Right lobe of liver (tissue), 6 donors: ENCODE measurements at regions not wholly inside any gene's neighbourhood (a gene's known extent, or its start where the extent isn't known, plus 50 kb on each side); places are given as distances from the start of the nearest gene placed in this dataset.

Experiments used
- ATAC-seq, 4 donors: fragments of 200-7000 bp; cut with Tn5 transposase; one replicate each; pipeline ENCODE4 v1.9.1; 2020; ENCODE audit warnings: mild to moderate bottlenecking in 4 of 4, moderate library complexity in 4 of 4
- DNase-seq, 3 donors: peaks; one replicate each; pipeline ENCODE4 v3.0.0-alpha.2; 2020
- H3K27ac ChIP-seq, 3 donors: fragments of 200-600 bp; one replicate each; pipeline ENCODE4 v1.8.0; 2022
- H3K27me3 ChIP-seq, 2 donors: fragments of 200-600 bp; one replicate each; pipeline ENCODE4 v1.8.0; 2022
- H3K36me3 ChIP-seq, 4 donors: fragments of 200-600 bp; sonication (generic) in 1 of 4; one replicate each; pipeline versions ENCODE4 v1.5.1 to v1.8.0; 2017 to 2022; ENCODE audit warnings: control low read depth in 1 of 4
- H3K4me1 ChIP-seq, 4 donors: fragments of 200-600 bp; sonication (generic) in 1 of 4; one replicate each; pipeline versions ENCODE4 v1.5.1 to v1.8.0; 2017 to 2022; ENCODE audit warnings: control low read depth in 1 of 4
- H3K4me3 ChIP-seq, 3 donors: fragments of 200-600 bp; one replicate each; pipeline ENCODE4 v1.8.0; 2022
- H3K9me3 ChIP-seq, 4 donors: fragments of 200-600 bp; sonication (generic) in 1 of 4; one replicate each; pipeline versions ENCODE4 v1.5.1 to v1.8.0; 2017 to 2022; ENCODE audit warnings: control low read depth in 1 of 4
- POLR2A ChIP-seq: fragments of 450-650 bp; IDR thresholded peaks from one replicate; pipeline ENCODE4 v1.6.1; 2017; ENCODE audit warnings: antibody characterized with exemption, mild to moderate bottlenecking
- WGBS: methylation state at CpG from one replicate; pipeline ENCODE4 v1.1.6; 2018; ENCODE audit warnings: low coverage, low lambda C conversion rate; ENCODE audit not compliant: insufficient coverage; ENCODE audit errors: missing lambda C conversion rate; 5-methylcytosine and 5-hydroxymethylcytosine counted together
- intact Hi-C, 2 donors: fragments of 100-400 bp; cut with DNase I; formaldehyde crosslinking; loops; one replicate each; pipeline versions ENCODE4 v1.11.2 to v1.14.1; 2022
- TF ChIP-seq, protein P1 (sequence below), 4 donors: fragments of 200-600 bp in 3 of 4; fragments of 450-650 bp in 1 of 4; IDR thresholded peaks; one replicate each; pipeline versions ENCODE4 v1.5.1 to v1.8.0; 2016 to 2022; ENCODE audit warnings: antibody characterized with exemption in 4 of 4, mild to moderate bottlenecking in 2 of 4
- donor health status: DM: no; HTN: yes; CAD: no.
- donor health status: DM: no; HTN: no; CAD: no.
- donor health status: DM: no; HTN: no; CAD: no.
- donor health status: DM: no; HTN: yes; CAD: no.
- donor health status: DM: no; HTN: yes; CAD: no.

DNA sequence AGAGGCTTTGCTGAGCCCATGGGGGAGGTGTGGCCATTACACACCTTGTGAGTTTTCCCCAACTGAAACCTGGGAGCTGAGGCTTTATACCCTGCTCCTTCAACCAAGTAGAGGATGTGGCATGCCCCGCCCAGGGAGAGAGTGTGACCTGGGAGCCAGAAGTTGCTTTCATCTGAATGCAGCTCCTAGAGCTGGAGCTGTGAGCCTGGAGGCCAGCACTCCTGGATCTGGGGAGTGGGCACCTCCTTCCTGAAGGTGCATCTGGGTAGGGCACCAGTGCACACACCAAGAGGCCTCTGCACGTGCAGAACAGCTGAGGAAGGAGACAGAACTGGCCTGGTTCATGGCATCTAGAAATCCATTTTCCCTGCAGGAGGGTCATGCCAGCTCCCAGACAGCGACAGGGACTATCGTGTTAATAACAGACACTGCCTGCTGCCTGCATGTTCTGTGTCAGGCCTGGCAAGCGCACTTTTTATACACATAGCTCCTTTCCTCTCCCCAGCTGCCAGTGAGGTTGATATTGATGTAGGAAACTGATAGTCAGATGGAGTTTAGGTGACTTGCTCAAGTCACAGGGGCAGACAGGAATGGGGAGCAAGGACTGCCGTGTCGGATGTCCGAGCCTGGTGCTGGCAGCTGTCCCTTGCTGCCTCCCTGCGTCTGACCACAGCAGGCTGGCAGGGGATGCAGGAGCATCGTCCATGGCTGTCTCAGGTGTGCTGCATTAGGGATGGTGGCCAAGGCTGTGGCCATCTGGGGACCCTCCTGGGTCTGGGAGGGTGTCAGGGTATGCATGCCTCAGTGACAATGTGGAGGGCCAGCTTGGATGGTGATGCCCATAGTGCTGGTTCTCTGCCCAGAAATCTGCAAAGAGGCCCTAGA, 189.9 kb upstream of the CXCL12 start:
- Histone ChIP-seq H3K4me1 (no peaks in the 10 kb centered on the region), H3K36me3 (no peaks in the 10 kb centered on the region), H3K4me3 (no peak overlapping the region), H3K27ac (no peak overlapping the region), H3K9me3 (no peaks in the 10 kb centered on the region), H3K27me3 (no peaks in the 10 kb centered on the region)
- ATAC-seq (peak in 1 of 4 donors; percentile 29), DNase-seq (no peak)
- 60% methylated on average over 2 of the region's 10 CpGs for WGBS
- TF ChIP-seq, protein P1, sequence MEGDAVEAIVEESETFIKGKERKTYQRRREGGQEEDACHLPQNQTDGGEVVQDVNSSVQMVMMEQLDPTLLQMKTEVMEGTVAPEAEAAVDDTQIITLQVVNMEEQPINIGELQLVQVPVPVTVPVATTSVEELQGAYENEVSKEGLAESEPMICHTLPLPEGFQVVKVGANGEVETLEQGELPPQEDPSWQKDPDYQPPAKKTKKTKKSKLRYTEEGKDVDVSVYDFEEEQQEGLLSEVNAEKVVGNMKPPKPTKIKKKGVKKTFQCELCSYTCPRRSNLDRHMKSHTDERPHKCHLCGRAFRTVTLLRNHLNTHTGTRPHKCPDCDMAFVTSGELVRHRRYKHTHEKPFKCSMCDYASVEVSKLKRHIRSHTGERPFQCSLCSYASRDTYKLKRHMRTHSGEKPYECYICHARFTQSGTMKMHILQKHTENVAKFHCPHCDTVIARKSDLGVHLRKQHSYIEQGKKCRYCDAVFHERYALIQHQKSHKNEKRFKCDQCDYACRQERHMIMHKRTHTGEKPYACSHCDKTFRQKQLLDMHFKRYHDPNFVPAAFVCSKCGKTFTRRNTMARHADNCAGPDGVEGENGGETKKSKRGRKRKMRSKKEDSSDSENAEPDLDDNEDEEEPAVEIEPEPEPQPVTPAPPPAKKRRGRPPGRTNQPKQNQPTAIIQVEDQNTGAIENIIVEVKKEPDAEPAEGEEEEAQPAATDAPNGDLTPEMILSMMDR (IDR thresholded peaks at IDR 0.05) = no peak
- intact Hi-C loops = no loop called here

- no peak for DNase-seq
- TF ChIP-seq, protein P1 (IDR thresholded peaks at IDR 0.05) = no peak
- no peak for TF ChIP-seq POLR2A
- no peak for ATAC-seq
- 85% methylated on average over 4 of the region's 18 CpGs for WGBS
- intact Hi-C loops = no loop called here
- H3K27ac ChIP-seq = no peak overlapping the region
- H3K27me3 ChIP-seq = no peaks in the 10 kb centered on the region
- no peaks in the 10 kb centered on the region for H3K4me1 ChIP-seq
- no peak overlapping the region for H3K4me3 ChIP-seq
- no peaks in the 10 kb centered on the region for H3K9me3 ChIP-seq
- no peaks in the 10 kb centered on the region for H3K36me3 ChIP-seq
These were observed 190.9 kb upstream of the CXCL12 start for GRCh38 chr10:44575601-44576380.

DNA sequence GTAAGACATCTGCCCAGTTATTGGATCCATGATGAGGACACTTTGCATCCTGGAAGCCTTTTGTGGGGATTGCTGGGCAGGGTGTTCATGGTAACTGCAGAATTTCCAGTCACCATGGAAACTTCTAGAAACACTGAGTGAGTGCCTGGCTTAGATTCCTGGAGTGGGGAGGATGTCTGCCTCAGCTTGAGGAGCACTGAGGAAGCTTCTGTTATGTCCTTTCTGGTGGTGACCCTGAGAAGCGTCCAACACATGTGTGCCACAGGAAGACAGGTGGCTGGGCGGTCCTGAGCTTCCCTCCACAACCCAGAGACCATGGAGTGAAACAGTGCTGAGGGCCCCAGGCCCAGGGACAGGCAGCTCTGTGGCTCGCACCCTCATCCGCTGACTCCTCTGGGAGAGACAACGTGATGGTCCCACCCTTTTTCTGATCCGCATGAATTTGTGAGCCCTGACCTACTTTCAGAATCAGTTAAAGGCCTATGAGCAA, 191.8 kb upstream of the CXCL12 start:
- H3K9me3 ChIP-seq = no peaks in the 10 kb centered on the region
- TF ChIP-seq, protein P1 (IDR thresholded peaks at IDR 0.05) = no peak
- TF ChIP-seq POLR2A = no peak
- no peaks in the 10 kb centered on the region for H3K36me3 ChIP-seq
- ATAC-seq = peak in 1 of 4 donors; percentile 17
- no peak overlapping the region for H3K27ac ChIP-seq
- H3K4me3 ChIP-seq = no peak overlapping the region
- intact Hi-C loops = no loop called here
- H3K27me3 ChIP-seq = no peaks in the 10 kb centered on the region
- no peak for DNase-seq
- H3K4me1 ChIP-seq = no peaks in the 10 kb centered on the region
- 60% methylated on average over 1 of the region's 6 CpGs for WGBS

DNA sequence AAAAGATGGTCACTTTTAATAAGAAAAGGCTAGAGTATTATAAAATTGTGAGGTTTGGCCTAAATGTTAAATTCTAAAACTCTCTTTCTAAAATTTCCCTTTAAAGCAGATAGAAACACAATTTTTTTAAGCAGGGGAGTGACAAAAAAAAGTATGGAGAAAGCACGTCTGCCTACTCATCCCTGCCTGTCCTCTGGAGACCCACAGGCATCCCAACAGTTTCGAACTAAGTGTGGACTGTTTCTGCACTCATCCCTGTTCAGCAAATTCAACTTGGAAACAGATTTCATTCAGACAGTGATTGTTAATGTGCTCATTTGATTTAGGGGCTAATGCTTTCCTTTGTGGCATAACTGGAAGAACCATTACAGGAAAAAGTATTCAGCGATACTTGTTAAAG, 192.6 kb upstream of the CXCL12 start:
- intact Hi-C loops = no loop called here
- Histone ChIP-seq H3K4me1 (no peaks in the 10 kb centered on the region), H3K27ac (no peak overlapping the region), H3K4me3 (no peak overlapping the region), H3K27me3 (no peaks in the 10 kb centered on the region), H3K36me3 (no peaks in the 10 kb centered on the region), H3K9me3 (no peaks in the 10 kb centered on the region)
- DNase-seq (no peak), ATAC-seq (no peak)
- TF ChIP-seq POLR2A = no peak
- TF ChIP-seq, protein P1 (IDR thresholded peaks at IDR 0.05) = no peak
- 74% methylated on average over 3 of the region's 3 CpGs for WGBS
